H1 (cell line): ENCODE measurements at regions not wholly inside any gene's neighbourhood (a gene's known extent, or its start where the extent isn't known, plus 50 kb on each side); places are given as distances from the start of the nearest gene placed in this dataset.

Experiments
- MAX ChIP-seq: IDR thresholded peaks from 2 replicates; pipeline ENCODE4 v1.6.1; 2012; ENCODE audit warnings: inconsistent platforms
- POLR2AphosphoS5 ChIP-seq: IDR thresholded peaks from 2 replicates; pipeline ENCODE4 v1.6.1; 2011; ENCODE audit warnings: low read depth, low read length
- SP1 ChIP-seq: IDR thresholded peaks from 2 replicates; pipeline ENCODE4 v1.6.1; 2011; ENCODE audit warnings: low read depth, low read length
- SRF ChIP-seq: IDR thresholded peaks from 2 replicates; pipeline ENCODE4 v1.6.1; 2011; ENCODE audit warnings: mild to moderate bottlenecking, low read depth, low read length, moderate library complexity
- ZNF274 ChIP-seq: IDR thresholded peaks from 2 replicates; pipeline ENCODE4 v1.7.0; 2012; ENCODE audit warnings: low read length, borderline replicate concordance; ENCODE audit errors: extremely low read depth

DNA sequence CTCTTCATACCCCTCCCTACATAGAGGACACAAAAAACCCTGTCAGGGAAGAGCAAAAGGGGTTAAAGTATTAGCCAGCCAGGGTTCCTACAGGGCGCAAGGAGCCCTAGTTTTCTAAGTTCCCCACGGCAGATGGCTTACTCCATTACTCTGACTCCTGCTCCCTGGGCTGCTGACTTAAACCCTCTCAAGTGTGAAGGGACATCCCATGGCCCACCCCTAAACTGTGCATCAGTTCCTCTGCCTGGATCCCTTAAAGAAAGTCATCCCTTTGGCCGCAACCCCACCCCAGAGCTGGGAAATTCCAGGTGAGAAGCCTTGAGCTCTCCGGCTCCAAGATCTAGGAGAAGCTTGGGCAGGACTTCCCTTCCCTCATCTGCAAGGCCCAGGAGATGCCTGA, 236.0 kb downstream of the TOMM20 start (continued):
- TF ChIP-seq MAX, result no peak
- no peak for TF ChIP-seq ZNF274
- TF ChIP-seq SRF, result no peak
- TF ChIP-seq SP1, result no peak
- no peak for TF ChIP-seq POLR2AphosphoS5
